Frontal cortex (tissue), 3 donors: ENCODE measurements at regions not wholly inside any gene's neighbourhood (a gene's known extent, or its start where the extent isn't known, plus 50 kb on each side); places are given as distances from the start of the nearest gene placed in this dataset.

Experiments
- DNase-seq, 2 donors: peaks; one replicate each; pipeline ENCODE4 v3.0.0; 2012; ENCODE audit warnings: low spot score in 2 of 2
- FAIRE-seq: peaks from 2 replicates; lab custom pipeline; 2012; peaks lifted over from hg19 to GRCh38; lab: Jason Lieb, UNC
- donor health status: control.
- donor health status: control.
- donor health status: control.

DNA sequence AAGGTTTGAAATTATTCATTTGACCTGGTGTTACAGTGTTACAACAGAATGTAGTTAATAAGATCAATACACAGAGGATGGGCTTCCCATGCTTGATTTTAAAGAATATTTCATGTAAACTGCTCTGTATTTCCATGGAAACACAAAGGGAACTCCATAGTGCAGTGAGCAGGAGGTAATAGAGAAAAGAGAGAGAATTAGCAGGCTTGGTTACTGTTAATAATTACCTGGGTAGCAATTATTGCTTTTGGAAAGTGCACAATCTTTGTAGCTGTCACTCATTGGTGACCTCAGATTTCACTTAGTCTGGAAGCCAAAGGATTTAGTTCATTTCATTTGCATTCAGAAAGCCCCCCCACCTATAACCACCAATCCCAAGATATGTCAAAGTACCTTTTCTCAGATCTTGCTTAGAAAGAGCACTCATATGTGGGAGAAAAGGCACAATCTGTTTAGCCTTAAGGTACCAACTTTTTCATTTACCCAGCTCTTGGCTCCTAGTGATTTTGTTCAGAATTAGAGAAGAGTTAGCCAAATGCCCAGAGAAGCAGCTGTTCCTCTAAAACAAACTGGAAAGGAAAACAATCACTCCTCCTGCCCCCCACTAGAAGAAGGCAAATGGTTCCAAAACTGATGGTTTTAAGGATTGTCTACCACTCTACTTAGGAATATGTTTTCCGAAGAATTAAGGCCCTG lies 234.5 kb upstream of the SLC24A2 start:
- no peak for DNase-seq
- no peak for FAIRE-seq

DNA sequence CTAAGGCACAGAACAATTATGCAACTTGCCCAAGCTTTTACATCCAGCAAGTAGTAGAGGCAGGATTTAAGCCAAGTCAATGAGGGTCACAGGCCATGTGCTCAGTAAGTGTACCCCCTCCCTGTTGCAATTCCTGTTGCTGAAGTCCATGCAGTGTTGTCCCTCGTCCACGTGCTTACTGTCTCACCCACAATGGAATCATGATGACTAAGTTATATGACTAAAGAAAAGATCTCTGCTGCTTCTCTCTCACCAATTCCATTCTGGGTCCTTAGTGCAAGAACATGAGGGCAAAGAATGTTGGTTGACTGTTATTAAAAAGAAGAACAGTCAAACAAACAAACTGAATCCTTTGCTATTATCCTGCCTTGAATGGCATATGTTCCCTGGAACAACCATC lies 233.6 kb upstream of the SLC24A2 start:
- no peak for DNase-seq
- no peak for FAIRE-seq

DNA sequence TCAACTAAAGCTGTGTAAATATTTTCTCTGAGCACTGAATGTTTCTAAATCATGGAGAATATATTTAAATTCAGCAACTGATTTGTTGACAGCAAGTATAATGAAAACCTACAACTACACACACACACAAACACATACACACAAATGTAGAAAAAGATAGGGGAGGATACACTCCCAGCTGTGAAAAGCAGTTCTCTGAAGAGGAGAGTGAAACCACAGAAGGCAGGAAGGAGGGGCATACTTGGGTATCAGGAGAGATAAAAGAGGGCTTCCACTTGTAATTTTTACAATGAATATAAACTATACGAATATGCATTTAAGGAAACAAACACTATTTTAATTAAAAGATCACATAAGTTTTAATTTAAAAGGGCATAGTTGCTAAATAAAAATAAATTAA lies 227.8 kb upstream of the SLC24A2 start:
- no peak for FAIRE-seq
- DNase-seq, result no peak

DNA sequence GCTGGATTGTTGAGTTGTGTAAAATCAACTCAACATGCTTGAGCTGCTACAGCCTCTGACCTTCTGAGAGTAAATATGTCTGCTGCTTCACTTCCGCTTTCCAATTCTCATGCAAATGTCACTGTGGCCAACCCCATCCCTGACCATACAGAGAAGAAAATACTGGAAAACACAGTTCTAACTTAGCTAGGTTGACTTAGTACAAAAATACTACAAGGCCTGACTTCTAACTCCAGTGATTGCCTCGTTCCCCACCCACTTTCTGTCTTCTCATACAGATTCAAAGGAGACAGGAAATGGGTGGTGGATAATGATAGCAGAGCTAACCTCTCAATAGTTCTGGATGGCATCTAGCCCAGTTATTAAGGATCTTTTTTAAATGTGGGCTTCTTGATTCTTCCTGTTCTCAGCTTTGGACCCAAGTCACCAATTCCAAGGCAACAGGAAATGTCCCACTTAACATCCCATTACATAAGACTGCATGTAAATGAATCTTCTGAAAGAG lies 226.6 kb upstream of the SLC24A2 start:
- no peak for FAIRE-seq

DNA sequence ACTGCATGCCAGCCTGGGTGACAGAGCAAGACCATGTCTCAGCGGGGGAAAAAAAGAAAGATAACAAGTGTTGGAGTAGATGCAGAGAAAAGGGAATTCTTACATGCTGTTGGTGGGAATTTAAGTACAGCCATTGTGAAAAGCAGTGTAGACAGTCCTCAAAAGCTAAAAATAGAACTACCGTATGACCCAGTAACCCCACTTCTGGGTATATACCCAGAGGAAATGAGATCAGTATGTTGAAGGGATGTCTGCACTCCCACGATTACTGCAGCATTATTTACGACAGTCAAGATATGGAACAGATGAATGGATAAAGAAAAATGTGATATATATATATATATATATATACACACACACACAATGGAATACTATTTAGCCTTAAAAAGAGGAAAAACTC lies 225.3 kb upstream of the SLC24A2 start:
- DNase-seq (no peak), FAIRE-seq (no peak)

More for the DNA sequence above, 226.6 kb upstream of the SLC24A2 start:
- DNase-seq, result no peak

DNA sequence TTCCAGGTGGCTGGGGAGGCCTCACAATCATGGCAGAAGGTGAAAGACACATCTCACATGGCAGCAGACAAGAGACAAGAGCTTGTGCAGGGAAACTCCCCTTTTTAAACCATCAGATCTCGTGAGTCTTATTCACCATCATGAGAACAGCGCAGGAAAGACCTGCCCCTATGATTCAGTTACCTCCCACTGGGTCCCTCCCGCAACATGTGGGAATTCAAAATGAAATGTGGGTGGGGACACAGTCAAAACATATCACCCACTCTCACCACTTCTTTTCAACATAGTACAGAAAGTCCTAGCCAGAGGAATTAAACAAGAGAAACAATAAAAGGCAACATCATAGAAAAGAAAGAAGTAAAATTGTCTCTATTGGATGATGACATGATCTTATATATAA lies 223.4 kb upstream of the SLC24A2 start:
- DNase-seq (no peak), FAIRE-seq (no peak)

DNA sequence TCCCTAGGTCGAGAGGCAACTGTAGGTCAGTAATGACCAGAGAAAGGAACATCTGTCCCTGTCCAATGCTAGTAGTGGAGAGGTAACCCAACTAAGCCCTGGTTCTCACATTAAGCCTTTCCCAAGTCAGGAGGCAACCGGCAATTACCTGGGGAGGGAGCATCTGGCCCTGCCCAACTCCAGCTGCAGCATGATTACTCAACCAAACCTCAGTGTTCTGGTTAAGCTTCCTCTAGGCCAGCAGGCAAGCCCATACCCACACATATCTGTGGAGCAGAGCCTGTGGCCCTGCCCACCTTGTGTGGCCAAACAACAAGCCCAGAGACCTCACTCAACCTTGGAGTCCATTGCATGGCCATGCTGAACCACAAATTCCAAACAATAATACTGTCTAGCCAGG lies 220.8 kb upstream of the SLC24A2 start:
- no peak for DNase-seq
- FAIRE-seq, result no peak

DNA sequence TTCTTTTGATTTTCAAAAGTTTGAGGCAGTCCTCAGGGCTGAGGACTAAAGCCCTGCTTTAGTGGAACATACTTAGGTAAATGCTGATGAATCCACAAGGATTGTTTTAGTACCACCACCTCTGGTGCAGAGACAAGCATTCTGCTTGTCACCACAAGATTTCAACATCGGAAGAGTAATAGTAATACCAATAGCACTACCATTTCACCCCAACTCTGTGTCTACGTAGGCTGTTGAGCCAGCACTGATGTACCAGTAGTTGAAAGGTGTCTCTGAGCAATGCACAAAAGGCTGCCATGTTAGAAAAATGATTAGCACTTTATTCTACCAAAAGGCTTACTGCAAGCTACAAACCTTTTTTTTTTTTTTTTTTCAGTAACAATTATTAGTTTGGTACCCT lies 213.2 kb upstream of the SLC24A2 start:
- DNase-seq (no peak), FAIRE-seq (no peak)

DNA sequence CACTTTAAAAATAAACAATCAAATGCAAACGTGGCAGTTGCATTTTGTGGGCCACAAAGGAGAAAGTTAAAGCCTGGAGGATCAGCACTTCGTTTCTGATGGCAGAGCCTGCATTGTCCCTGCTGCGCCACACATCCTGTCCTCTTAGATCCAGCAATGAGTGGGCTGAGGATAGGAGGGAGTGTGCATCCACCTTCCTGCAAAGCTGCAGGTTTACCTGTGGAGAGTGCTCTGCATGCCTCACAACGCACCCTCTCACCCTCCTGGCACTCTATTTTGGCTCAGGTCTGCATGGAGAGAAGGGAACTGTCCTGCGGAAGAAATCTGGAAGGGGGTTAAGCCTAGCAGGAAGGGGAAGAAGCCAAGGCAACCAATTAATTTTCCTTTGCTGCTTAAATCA lies 212.2 kb upstream of the SLC24A2 start:
- FAIRE-seq, result no peak

DNA sequence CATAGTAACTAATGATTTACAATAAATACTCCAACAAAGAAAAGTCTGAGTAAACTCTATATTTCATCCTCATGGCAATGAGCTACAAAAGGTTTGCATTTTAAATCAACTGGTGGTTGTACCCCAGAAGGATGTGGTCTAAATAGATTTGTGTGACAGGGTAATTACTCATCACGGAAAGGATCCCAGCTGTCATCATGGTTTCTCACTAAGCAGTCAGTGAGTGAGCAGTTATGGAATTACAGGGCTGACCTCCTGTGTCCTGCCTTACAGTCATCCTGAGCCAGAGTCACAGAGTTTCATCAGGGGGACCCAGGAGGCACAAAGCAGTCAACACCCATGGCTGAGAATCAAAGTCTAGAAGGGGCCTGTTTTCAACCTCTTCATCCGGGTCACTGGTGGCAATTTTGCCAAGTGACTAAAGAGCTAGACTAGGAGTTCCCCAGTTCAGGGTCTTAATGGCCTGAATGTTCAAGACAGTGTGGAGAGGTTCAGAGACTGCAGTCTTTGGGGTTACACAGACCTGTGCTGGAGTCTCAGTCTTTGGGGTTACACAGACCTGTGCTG lies 210.7 kb upstream of the SLC24A2 start:
- DNase-seq (no peak), FAIRE-seq (no peak)

More for the DNA sequence above, 212.2 kb upstream of the SLC24A2 start:
- DNase-seq, result no peak

DNA sequence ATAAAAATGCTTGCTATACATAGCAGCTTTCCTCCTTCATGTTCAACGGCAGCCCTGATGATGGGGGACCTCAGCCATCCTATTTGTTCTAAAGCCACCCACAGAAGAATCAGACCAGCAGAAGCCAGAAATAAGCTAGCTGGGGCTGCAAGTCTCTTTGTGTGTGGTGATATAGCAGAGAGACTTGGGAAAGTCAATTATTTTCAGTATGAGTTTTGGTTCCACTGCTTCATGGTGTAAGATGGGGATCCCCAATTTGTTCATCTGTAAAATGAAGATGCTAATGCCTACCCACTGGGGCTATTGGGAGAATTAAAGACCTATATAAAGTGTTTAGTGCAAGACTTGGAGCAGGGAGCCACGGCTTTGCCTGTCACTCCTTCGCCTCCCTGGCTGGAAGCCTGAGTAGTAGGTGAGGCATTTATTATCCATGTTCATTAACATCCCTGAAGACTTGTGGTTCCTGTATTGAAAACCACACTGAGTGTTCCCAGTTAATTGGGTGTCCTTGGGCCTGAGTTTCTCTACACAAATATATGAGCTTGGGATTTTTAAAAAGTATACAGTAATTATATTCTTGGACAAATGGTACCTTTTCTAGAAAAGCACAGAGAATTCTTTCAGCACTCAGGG lies 210.1 kb upstream of the SLC24A2 start:
- no peak for DNase-seq
- FAIRE-seq, result no peak

DNA sequence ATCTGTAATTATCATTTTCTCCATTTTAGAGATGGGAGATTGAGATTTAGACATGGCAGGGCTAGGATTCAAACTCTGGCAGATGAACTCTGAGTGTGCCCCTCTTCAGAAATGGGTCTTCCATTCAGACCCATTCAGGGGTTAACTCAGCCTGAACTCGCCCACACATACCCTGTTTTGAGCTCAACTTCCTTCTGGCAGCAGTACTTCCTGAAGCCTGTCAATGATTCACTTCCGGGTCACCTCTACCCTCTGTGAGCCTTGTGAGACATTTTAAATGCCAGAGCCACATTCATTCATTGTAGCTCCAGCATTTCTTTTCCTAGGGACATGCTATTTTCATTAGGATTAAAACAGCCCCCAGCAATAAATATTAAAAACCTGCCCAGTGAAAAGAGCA lies 209.3 kb upstream of the SLC24A2 start:
- DNase-seq (no peak), FAIRE-seq (no peak)

DNA sequence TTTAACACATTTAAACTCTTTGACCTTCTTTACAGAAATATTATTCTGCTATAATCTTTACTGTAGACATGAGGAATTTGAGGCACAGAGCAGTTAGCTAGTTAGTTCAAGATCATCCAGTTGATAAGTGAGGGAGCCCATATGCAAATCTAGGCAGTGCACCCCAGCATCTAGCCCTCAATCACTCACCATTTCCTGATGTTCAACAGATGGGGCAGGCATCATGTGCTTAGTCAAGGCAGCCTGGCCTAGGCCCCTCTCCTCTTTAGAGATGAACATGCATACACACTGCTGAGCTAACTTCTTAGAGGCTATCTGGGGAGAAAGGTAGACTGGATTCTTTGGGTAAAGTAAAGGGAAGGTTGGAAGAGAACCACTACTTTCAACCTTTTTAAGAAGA lies 206.8 kb upstream of the SLC24A2 start:
- FAIRE-seq (no peak), DNase-seq (no peak)

DNA sequence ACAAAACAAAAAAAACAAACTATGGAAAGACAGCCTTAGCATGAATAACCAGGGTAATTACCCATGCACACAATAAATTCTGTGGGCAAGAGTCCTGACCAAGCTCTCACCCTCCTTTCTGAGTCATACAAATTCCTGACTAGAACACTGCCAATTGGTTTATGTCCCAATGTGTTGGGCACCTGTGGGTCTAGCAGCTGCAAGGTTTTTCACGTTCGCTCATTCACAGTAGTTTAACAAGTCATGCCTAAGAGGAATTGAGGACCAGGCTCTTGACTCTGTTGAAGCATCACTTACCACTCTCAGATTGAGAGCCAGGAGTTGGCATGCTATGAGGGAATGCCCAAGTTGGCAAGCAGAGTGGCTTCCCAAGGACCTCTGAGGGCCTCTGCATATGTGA lies 205.5 kb upstream of the SLC24A2 start:
- DNase-seq (no peak), FAIRE-seq (no peak)

DNA sequence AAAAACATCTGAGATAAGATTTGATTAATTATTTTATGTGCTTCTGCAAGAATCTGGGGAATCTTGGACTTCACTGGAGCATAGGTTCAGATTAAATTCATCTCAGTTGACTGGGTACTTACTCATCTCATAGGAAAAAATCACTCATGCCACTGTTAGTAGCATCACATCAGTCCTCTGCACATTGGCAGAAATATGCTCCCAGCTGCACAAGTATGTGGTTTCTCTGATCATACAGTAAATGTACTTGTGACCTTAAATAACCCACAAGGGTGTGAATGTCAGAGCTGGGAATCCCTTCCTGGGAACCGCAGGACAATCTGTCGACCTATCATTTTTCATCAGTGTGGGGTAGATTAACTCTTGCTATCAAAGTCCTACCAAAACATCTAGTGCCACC lies 203.7 kb upstream of the SLC24A2 start:
- FAIRE-seq, result no peak

DNA sequence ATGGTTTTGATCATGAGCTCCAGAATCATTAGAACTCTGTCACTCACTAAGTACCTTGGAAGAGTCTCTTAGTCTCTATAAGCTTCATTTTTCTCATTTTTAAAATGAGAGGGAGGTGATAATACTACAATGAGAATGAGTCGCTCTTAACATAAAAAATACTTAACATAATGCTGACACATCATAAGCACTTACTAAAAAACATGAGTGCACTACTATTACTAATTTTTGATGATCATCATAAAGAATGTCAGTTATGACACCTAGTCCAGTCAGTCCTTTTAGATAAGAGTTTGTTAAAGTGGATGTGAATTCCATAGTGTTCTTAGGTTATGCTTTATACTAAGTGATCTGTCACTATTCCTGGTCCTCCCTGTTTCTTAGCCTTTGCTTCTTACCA lies 200.4 kb upstream of the SLC24A2 start:
- FAIRE-seq (no peak), DNase-seq (no peak)

More for the DNA sequence above, 203.7 kb upstream of the SLC24A2 start:
- DNase-seq, result no peak

DNA sequence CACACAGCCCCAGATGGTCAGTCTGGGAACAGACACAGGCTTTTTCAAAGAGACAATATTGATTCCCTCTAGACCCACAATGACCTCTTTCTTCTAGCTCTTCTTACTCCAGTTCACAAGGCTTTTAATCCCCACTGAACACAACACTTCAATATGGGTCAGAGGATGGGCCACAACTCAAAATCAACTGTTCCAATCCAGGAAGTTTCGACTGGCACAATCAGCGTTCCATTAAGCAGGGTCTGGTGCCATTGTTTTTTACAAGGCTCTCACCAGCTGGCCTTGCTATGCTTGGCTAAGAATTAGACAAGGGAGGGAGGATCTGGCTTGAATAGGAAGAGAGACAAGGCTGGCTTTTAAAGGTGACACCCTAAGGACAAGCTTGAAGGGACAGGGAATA lies 199.4 kb upstream of the SLC24A2 start:
- FAIRE-seq (peak; percentile 56), DNase-seq (peak in 1 of 2 donors; percentile 16)

DNA sequence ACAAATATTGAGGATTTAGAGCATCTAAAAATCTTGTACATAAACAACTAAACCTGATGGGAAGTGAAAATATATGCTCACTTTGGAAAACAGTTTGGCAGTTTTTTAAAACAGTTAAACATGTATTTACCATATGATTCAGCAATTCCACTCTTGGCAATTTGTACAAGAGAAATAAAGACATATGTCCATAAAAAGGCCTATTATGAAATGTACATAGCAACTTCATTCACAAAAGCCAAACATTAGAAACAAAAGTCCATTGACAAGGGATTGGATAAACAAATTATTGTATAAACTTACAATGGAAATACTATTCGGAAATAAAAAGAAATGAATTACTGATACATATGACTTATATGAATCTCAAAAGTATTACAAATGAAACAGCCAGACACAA lies 196.2 kb upstream of the SLC24A2 start:
- peak; percentile 23 for FAIRE-seq

DNA sequence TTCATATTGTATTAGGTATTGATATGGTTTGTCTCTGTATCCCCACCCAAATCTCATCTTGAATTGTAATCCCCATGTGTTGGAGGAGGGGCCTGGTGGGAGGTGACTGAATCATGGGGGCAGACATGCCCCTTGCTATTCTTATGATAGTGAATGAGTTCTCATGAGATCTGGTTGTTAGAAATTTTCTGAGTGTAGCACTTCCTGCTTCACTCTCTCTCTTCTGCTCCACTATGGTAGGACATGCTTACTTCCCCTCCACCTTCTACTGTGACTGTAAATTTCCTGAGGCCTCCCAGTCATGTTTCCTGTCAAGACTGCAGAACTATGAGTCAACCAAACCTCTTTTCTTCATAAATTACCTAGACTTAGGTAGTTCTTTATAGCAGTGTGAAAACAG lies 187.4 kb upstream of the SLC24A2 start:
- FAIRE-seq (no peak), DNase-seq (no peak)

More for the DNA sequence above, 196.2 kb upstream of the SLC24A2 start:
- DNase-seq, result no peak

DNA sequence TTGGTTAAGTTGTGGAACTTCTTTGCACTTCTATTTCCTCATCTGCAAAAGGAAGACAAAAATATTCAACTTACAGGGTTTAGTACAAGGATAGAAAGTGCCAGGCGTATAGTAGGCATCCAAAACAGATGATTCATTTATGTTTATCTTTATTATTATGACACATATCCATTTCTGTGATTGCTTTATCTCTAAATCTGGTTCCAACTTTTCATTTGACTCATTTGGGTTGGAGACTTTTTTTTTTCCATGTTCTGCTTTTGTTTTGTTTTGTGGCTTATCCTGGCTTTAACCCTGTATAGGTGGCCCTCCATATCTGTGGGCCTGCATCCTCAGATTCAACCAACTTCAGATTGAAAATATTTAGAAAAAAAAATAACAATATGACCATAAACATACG lies 186.7 kb upstream of the SLC24A2 start:
- DNase-seq (no peak), FAIRE-seq (no peak)

DNA sequence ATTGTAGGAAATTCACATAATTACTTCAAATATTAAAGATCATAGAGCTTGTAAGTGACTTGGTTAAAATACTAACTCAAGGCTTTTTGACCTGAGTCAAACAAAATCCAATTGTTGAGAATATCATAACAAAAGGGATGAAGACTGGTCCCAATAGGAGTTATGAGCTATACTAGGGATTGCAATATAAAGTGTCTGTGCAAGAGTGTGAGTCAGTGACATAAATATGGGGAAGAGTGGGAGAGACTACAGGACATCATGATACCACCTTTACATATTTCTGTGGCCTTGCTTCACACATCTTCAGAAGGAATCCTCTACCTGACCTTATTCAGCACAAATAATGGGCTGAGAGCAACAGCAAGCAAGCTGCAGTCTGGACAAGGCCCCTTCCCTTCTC lies 180.9 kb upstream of the SLC24A2 start:
- FAIRE-seq, result no peak
- DNase-seq, result no peak
